H1 (cell line): ENCODE measurements at regions not wholly inside any gene's neighbourhood (a gene's known extent, or its start where the extent isn't known, plus 50 kb on each side); places are given as distances from the start of the nearest gene placed in this dataset.

Experiments
- CHD1 ChIP-seq: IDR thresholded peaks from 2 replicates; pipeline ENCODE4 v1.6.1; 2012; ENCODE audit warnings: low read depth, low read length, improper control_type of control experiment
- EP300 ChIP-seq, 2 experiments: IDR thresholded peaks; 1 replicate in 1 of 2; 2 replicates in 1 of 2; pipeline ENCODE4 v1.6.1; 2011 to 2012; ENCODE audit warnings: low read depth in 2 of 2, low read length in 2 of 2, mild to moderate bottlenecking in 2 of 2, borderline replicate concordance in 1 of 2, inconsistent platforms in 1 of 2, moderate library complexity in 1 of 2
- FOSL1 ChIP-seq: IDR thresholded peaks from 2 replicates; pipeline ENCODE4 v1.6.1; 2011; ENCODE audit warnings: mild to moderate bottlenecking, low read depth, low read length, moderate library complexity; ENCODE audit not compliant: insufficient read depth
- NANOG ChIP-seq: IDR thresholded peaks from 2 replicates; pipeline ENCODE4 v1.6.1; 2011; ENCODE audit warnings: low read length, low read depth, mild to moderate bottlenecking, inconsistent platforms; ENCODE audit not compliant: insufficient read depth, poor library complexity, severe bottlenecking
- SAP30 ChIP-seq: fragments of 300-600 bp; sonication (generic); IDR thresholded peaks from 2 replicates; pipeline ENCODE4 v1.7.1; 2012; ENCODE audit warnings: low read length, moderate library complexity, mild to moderate bottlenecking, inconsistent platforms; ENCODE audit not compliant: insufficient read depth, insufficient replicate concordance
- TAF1 ChIP-seq: IDR thresholded peaks from 2 replicates; pipeline ENCODE4 v1.6.1; 2011; ENCODE audit warnings: mild to moderate bottlenecking, low read depth, low read length

DNA sequence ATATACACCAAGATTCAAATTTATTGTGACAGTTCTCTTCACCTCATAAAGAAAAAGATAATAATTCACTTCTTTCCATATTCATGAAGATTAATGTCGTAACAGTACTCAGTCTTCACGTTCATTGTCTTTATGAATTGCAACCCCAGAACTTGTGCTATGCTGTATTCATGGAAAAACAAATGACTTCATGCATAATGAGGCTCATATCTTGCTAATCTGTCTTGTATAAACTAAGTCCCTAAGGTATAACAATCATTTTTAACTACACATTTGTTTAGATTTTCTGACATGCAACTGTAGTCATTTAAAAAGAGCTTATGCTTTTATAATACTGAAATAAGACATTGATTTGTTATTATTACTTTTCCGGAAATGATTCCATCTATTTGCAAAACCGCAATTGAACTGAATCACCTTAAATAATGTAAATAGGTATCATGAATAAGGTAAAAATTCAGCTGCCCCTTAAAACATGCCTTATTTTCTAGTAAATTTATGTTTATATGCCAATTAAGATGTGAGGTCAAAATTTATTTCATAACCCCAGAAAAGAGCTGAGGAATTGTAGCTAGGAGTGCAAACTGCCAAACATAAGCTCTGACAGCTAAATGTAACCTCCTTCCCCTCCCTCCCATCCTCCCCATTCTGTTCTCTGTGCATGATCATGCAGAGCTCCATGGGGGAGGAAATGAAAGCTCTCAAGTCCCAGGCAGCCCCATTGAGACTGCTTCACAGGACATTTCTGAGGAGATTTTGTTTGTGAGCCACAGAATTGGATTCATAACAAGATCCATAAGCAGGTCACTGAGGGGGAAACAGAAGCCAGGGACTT is 301.6 kb downstream of the ATP23 start (continued):
- TF ChIP-seq EP300 (IDR thresholded peaks at IDR 0.05; ENCODE audit: borderline replicate concordance in 1 of 2, low read depth in 2 of 2, low read length in 2 of 2) (no peak), TAF1 (no peak), CHD1 (no peak), FOSL1 (no peak), SAP30 (no peak), NANOG (no peak)
